SK-N-MC (cell line): ENCODE measurements at regions not wholly inside any gene's neighbourhood (a gene's known extent, or its start where the extent isn't known, plus 50 kb on each side); places are given as distances from the start of the nearest gene placed in this dataset.

ENCODE experiments used
- DNase-seq: peaks from one replicate; pipeline ENCODE4 v3.0.0-alpha.2; 2011; ENCODE audit warnings: low read depth, low spot score
- H3K27ac ChIP-seq: fragments of 200-600 bp; sonication (generic); 2 replicates; pipeline ENCODE4 v1.5.1; 2016; ENCODE audit warnings: mixed run types
- H3K36me3 ChIP-seq: fragments of 200-600 bp; sonication (generic); 2 replicates; pipeline ENCODE4 v1.6.1; 2017; ENCODE audit warnings: antibody characterized with exemption, low read length, mixed read lengths; ENCODE audit not compliant: insufficient read depth
- H3K4me3 ChIP-seq: fragments of 200-600 bp; sonication (generic); 2 replicates; pipeline ENCODE4 v1.5.1; 2016
- H3K9ac ChIP-seq: fragments of 200-600 bp; sonication (generic); 2 replicates; pipeline ENCODE4 v1.8.0; 2017; ENCODE audit warnings: mixed run types, mixed read lengths; ENCODE audit not compliant: insufficient read length
- H3K9me3 ChIP-seq: fragments of 200-600 bp; sonication (generic); 2 replicates; pipeline ENCODE4 v1.6.1; 2017; ENCODE audit warnings: low read depth, mild to moderate bottlenecking, antibody characterized with exemption, low read length, moderate library complexity, mixed read lengths
- EZH2 ChIP-seq: fragments of 200-600 bp; sonication (generic); IDR thresholded peaks from one replicate; pipeline ENCODE4 v1.6.1; 2017; ENCODE audit warnings: antibody characterized with exemption
- FOXP2 ChIP-seq: optimal IDR thresholded peaks from 2 replicates; pipeline ENCODE3; 2011; ENCODE audit warnings: mild to moderate bottlenecking, moderate library complexity; ENCODE audit not compliant: insufficient read depth; ENCODE audit errors: extremely low read length, control extremely low read depth
- POLR2AphosphoS5 ChIP-seq: IDR thresholded peaks from 2 replicates; pipeline ENCODE4 v1.6.1; 2012; ENCODE audit warnings: mild to moderate bottlenecking, low read depth, low read length, borderline replicate concordance

GRCh38 chr9:16025627-16026026 lies 472.8 kb downstream of the CCDC171 start:
- peaks cover 68% of the 10 kb centered on the region for H3K36me3 ChIP-seq
- TF ChIP-seq EZH2 (no peak), FOXP2 (no peak), POLR2AphosphoS5 (no peak)

GRCh38 chr9:16026886-16027285 lies 474.0 kb downstream of the CCDC171 start:
- H3K27ac ChIP-seq, result no peak overlapping the region
- H3K4me3 ChIP-seq, result no peak overlapping the region
- H3K9me3 ChIP-seq, result no peaks in the 10 kb centered on the region
- H3K9ac ChIP-seq, result no peak overlapping the region
- no peak for TF ChIP-seq POLR2AphosphoS5
- TF ChIP-seq EZH2, result no peak
- no peak for TF ChIP-seq FOXP2
- DNase-seq, result no peak
- peaks cover 63% of the 10 kb centered on the region for H3K36me3 ChIP-seq

More at GRCh38 chr9:16025627-16026026, 472.8 kb downstream of the CCDC171 start:
- no peak overlapping the region for H3K4me3 ChIP-seq
- no peaks in the 10 kb centered on the region for H3K9me3 ChIP-seq
- no peak overlapping the region for H3K27ac ChIP-seq
- DNase-seq, result no peak
- no peak overlapping the region for H3K9ac ChIP-seq

GRCh38 chr9:16028548-16028947 lies 475.7 kb downstream of the CCDC171 start:
- no peak overlapping the region for H3K27ac ChIP-seq
- no peak for DNase-seq
- no peak overlapping the region for H3K4me3 ChIP-seq
- peaks cover 57% of the 10 kb centered on the region for H3K36me3 ChIP-seq
- no peak overlapping the region for H3K9ac ChIP-seq
- no peaks in the 10 kb centered on the region for H3K9me3 ChIP-seq
- TF ChIP-seq POLR2AphosphoS5, result no peak

GRCh38 chr9:16029046-16029615 lies 476.3 kb downstream of the CCDC171 start:
- H3K27ac ChIP-seq, result no peak overlapping the region

DNA sequence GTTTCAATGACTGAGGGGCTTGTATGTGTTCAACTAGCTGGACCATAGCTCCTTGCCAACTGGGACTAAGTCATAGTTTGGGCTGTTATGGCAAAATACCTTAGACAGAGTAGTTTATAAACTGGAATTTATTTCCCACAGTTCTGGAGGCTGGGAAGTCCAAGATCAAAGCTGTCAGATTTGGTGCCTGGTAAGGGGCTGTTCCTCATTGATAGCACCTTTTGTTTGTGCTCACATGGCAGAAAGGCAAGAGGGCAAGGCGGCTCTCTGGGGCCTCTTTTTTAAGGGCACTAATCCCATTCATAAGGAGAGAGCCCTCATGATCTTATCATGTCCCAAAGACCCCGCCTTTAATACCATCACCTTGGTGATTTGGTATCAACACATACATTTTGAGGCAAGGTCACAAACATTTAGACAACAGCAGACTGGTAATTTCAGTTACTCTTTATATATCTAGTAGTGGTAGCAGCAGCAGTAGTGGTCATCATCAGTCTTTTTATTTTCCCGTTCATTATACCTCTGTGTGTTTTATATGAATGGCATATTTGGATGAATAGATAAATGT lies 477.0 kb downstream of the CCDC171 start:
- Histone ChIP-seq H3K27ac (no peak overlapping the region), H3K9ac (no peak overlapping the region), H3K36me3 (peaks cover 49% of the 10 kb centered on the region), H3K4me3 (no peak overlapping the region), H3K9me3 (no peaks in the 10 kb centered on the region)
- no peak for DNase-seq
- TF ChIP-seq EZH2 (no peak), POLR2AphosphoS5 (no peak), FOXP2 (no peak)

More at GRCh38 chr9:16029046-16029615, 476.3 kb downstream of the CCDC171 start:
- H3K36me3 ChIP-seq, result peaks cover 56% of the 10 kb centered on the region
- TF ChIP-seq EZH2 (no peak), FOXP2 (no peak), POLR2AphosphoS5 (no peak)
- no peak for DNase-seq
- no peak overlapping the region for H3K4me3 ChIP-seq
- H3K9me3 ChIP-seq, result no peaks in the 10 kb centered on the region
- H3K9ac ChIP-seq, result no peak overlapping the region

DNA sequence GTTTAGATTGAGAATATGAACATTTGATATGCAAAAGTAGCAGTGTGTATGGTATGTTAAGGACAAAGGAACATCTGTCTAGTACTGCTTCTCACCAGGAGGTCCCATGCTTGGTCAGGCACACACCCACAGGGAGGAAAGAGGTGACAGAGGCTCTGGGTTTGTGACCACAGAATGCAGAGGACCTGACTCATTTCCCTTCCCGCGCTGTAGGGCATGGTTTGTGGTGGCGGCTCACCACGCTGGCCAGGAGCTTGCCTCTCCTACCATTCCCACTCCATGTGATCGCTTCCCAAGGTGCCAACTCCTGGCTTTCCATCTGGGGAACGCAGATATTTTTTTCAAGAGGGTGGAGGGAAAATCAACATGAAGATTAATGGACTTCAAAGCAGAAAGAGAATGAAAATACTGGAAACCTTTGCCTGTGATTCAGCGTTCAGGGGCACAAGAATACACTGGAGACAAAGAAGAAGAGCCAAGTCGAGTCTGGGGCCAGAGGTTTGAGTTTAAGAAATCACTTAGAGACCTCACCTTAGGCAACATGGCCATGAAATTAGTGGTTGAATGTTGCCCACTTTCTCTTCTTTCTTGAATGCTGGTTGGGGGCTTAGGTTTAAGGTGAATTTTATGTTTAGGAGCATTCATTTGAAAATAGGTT lies 477.8 kb downstream of the CCDC171 start:
- no peak overlapping the region for H3K4me3 ChIP-seq

GRCh38 chr9:16031486-16031885 lies 478.6 kb downstream of the CCDC171 start:
- Histone ChIP-seq H3K4me3 (no peak overlapping the region), H3K36me3 (peaks cover 50% of the 10 kb centered on the region), H3K9ac (no peak overlapping the region), H3K9me3 (no peaks in the 10 kb centered on the region), H3K27ac (no peak overlapping the region)
- no peak for DNase-seq
- no peak for TF ChIP-seq EZH2
- no peak for TF ChIP-seq POLR2AphosphoS5
- no peak for TF ChIP-seq FOXP2

More for the DNA sequence above, 477.8 kb downstream of the CCDC171 start:
- Histone ChIP-seq H3K9me3 (no peaks in the 10 kb centered on the region), H3K36me3 (peaks cover 48% of the 10 kb centered on the region), H3K9ac (no peak overlapping the region), H3K27ac (no peak overlapping the region)
- TF ChIP-seq FOXP2 (no peak), POLR2AphosphoS5 (no peak), EZH2 (no peak)
- DNase-seq, result no peak

- Histone ChIP-seq H3K9ac (no peak overlapping the region), H3K4me3 (no peak overlapping the region), H3K36me3 (peaks cover 55% of the 10 kb centered on the region), H3K9me3 (no peaks in the 10 kb centered on the region), H3K27ac (no peak overlapping the region)
- TF ChIP-seq POLR2AphosphoS5 (no peak), FOXP2 (no peak), EZH2 (no peak)
- DNase-seq, result no peak
Observed at GRCh38 chr9:16031971-16032370, 479.1 kb downstream of the CCDC171 start.

DNA sequence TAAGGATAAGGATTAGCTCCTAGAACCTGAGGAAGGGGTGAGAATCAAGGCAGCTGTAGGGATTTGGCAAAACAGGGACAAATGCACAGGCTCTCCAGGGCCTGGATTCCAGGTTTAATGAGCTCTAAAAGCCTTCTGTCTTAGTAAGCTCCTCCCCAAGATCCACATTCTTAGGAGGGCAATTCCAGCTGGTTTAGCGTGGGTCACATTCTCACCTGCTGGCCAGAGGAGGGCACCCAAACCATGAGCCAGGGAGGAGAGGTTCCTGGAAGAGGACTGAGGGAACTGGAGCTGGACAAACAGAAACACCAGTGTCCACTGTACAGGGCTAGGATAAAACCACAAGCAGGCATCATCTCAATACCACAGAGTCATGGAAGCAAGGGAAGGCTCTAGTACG lies 480.0 kb downstream of the CCDC171 start:
- Histone ChIP-seq H3K4me3 (no peak overlapping the region), H3K36me3 (peaks cover 64% of the 10 kb centered on the region), H3K9me3 (0 out of 2 replicates have a peak, but pooled peaks cover under 1% of the 10 kb centered on the region), H3K9ac (no peak overlapping the region), H3K27ac (no peak overlapping the region)
- no peak for TF ChIP-seq EZH2
- no peak for TF ChIP-seq FOXP2
- no peak for TF ChIP-seq POLR2AphosphoS5
- DNase-seq, result no peak
